Kidney (tissue), 13 donors: ENCODE measurements at regions not wholly inside any gene's neighbourhood (a gene's known extent, or its start where the extent isn't known, plus 50 kb on each side); places are given as distances from the start of the nearest gene placed in this dataset.

Source experiments
- DNase-seq, 5 donors: peaks; one replicate each; pipeline ENCODE4 v3.0.0-alpha.2; 2013 to 2020
- FAIRE-seq: peaks from 2 replicates; lab custom pipeline; 2012; peaks lifted over from hg19 to GRCh38; lab: Jason Lieb, UNC
- H3K27ac ChIP-seq, 2 donors: one replicate each; pipeline ENCODE4 v1.7.0; 2013; ENCODE audit warnings: low read depth in 2 of 2, low read length in 2 of 2, inconsistent platforms in 1 of 2
- H3K27me3 ChIP-seq: one replicate; pipeline ENCODE4 v1.7.1; 2013; ENCODE audit warnings: low read length, inconsistent platforms; ENCODE audit not compliant: control insufficient read depth, insufficient read depth
- H3K36me3 ChIP-seq, 3 donors: one replicate each; pipeline versions ENCODE4 v1.7.0 to v1.7.1; 2013; ENCODE audit warnings: low read length in 3 of 3, control low read depth in 1 of 3, inconsistent platforms in 1 of 3; ENCODE audit not compliant: insufficient read depth in 3 of 3, control insufficient read depth in 2 of 3
- H3K4me1 ChIP-seq, 3 donors: one replicate each; pipeline versions ENCODE4 v1.7.0 to v1.7.1; 2013; ENCODE audit warnings: low read length in 3 of 3, inconsistent platforms in 1 of 3, low read depth in 1 of 3; ENCODE audit not compliant: control insufficient read depth in 2 of 3, insufficient read depth in 2 of 3
- H3K4me3 ChIP-seq, 3 donors: one replicate each; pipeline versions ENCODE4 v1.7.0 to v1.8.1; 2013; ENCODE audit warnings: low read length in 3 of 3, control low read depth in 1 of 3, inconsistent platforms in 1 of 3
- H3K9ac ChIP-seq, 3 donors: one replicate each; pipeline versions ENCODE4 v1.7.0 to v1.7.1; 2013; ENCODE audit warnings: low read length in 3 of 3, control low read depth in 1 of 3, inconsistent platforms in 1 of 3
- H3K9me3 ChIP-seq, 3 donors: one replicate each; pipeline versions ENCODE4 v1.7.0 to v1.7.1; 2013; ENCODE audit warnings: low read length in 3 of 3, control low read depth in 1 of 3, inconsistent platforms in 1 of 3; ENCODE audit not compliant: control insufficient read depth in 2 of 3, insufficient read depth in 1 of 3
- intact Hi-C: fragments of 100-400 bp; cut with DNase I; formaldehyde crosslinking; loops from one replicate; pipeline ENCODE4 v1.11.1; 2022
- TF ChIP-seq, protein P1 (sequence below): IDR thresholded peaks from 3 replicates; pipeline ENCODE4 v1.5.1; 2012; ENCODE audit warnings: mild to moderate bottlenecking, moderate library complexity, borderline replicate concordance; ENCODE audit not compliant: insufficient read depth; ENCODE audit errors: extremely low read depth
- donor health status: control.
- donor health status: control.
- donor health status: control.
- donor health status: control.
- donor health status: control.
- donor health status: DM: yes; HTN: yes; CAD: no.
- donor health status: Normal renal cell carcinoma (clear cell type).

DNA sequence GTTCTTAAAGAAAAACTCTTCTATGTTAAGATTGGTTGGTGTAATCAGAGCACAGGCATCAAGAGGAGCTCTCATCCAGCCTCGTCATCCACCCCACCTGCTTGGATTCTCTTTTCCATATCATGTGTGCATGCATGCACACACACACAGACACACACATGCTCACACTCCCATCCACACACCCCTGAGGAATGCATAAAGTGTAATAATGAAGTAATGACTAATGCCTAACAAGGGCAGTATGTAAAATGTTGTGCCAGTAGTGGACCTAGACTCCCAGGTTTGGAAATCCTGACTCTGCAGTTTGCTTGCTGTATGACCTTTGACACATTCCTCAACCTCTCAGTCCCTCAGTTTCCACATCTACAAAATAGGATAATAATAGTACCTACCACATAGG lies 280.0 kb upstream of the ANKRD55 start:
- Histone ChIP-seq H3K9ac (no peak overlapping the region), H3K4me1 (peaks cover 0 to 33% (median 20%) of the 10 kb centered on the region in 3 donors), H3K4me3 (no peak overlapping the region), H3K9me3 (no peaks in the 10 kb centered on the region), H3K27ac (no peak overlapping the region), H3K27me3 (no peaks in the 10 kb centered on the region), H3K36me3 (no peaks in the 10 kb centered on the region)
- DNase-seq: no peak
- FAIRE-seq: no peak
- TF ChIP-seq, protein P1, sequence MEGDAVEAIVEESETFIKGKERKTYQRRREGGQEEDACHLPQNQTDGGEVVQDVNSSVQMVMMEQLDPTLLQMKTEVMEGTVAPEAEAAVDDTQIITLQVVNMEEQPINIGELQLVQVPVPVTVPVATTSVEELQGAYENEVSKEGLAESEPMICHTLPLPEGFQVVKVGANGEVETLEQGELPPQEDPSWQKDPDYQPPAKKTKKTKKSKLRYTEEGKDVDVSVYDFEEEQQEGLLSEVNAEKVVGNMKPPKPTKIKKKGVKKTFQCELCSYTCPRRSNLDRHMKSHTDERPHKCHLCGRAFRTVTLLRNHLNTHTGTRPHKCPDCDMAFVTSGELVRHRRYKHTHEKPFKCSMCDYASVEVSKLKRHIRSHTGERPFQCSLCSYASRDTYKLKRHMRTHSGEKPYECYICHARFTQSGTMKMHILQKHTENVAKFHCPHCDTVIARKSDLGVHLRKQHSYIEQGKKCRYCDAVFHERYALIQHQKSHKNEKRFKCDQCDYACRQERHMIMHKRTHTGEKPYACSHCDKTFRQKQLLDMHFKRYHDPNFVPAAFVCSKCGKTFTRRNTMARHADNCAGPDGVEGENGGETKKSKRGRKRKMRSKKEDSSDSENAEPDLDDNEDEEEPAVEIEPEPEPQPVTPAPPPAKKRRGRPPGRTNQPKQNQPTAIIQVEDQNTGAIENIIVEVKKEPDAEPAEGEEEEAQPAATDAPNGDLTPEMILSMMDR: no peak
- intact Hi-C loops: no loop called here

DNA sequence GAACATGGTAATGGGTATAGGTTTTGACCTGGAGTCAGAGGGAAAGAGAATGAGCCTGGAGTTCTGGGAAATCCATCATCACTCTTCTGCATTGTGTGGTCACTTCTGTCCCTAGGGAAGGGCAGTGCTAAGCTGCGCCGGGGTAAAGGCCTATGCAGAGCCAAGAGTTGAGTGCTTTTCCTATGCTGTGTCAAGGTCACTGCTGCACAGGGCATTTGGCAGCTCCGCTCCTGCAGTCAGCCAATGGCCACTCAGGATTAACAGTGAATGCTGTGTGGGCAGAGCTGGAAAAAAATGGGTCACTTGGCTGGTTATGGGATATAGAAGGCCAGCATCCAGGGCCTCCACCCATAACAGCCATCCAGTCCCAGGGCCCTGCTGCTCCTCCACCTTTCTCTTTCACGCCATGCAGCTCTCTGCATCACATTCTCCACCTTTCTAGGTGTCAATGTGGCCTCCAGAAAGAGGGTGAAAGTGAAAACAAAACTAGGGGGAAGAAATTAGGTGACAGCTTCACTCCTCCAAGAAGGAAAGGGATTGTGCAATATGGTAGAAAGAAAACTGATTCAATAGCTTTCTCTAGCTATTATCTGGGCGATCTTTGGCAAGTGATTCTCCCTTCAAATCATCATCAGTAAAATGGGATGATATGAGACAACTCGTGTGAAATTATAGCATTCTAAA lies 279.3 kb upstream of the ANKRD55 start:
- intact Hi-C loops: no loop called here
- no peak overlapping the region for H3K27ac ChIP-seq
- H3K27me3 ChIP-seq: no peaks in the 10 kb centered on the region

DNA sequence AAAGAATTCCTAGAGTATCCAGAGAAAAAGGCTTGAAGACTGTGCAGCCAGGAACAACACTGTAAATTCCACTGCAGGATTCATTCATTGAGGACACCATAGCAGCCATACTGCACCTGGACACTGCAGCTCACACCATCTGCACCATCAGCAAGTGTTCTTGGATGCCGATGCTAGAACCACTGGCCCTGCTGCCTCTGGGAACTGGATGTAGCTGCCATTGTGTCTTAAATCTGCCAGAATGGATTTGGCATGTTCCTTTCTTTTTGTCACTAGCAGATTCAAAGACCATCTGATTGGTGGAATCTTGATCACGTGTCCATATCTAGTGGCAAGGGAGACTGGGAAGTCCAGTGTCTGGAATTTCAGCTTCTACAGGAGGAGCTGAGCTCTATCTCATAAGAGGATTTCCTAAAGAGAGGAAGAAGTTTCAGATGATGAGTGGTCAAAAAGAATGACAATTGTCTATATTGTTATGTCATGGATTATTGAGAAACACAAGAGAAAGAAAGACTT lies 278.3 kb upstream of the ANKRD55 start:
- Histone ChIP-seq H3K27me3 (no peaks in the 10 kb centered on the region), H3K27ac (no peak overlapping the region), H3K9me3 (no peaks in the 10 kb centered on the region), H3K4me3 (no peak overlapping the region), H3K9ac (no peak overlapping the region), H3K4me1 (peaks cover 0 to 28% (median 10%) of the 10 kb centered on the region in 3 donors), H3K36me3 (no peaks in the 10 kb centered on the region)
- no peak for FAIRE-seq
- intact Hi-C loops: no loop called here
- TF ChIP-seq, protein P1: no peak
- no peak for DNase-seq

More for the DNA sequence above, 279.3 kb upstream of the ANKRD55 start:
- Histone ChIP-seq H3K36me3 (no peaks in the 10 kb centered on the region), H3K9me3 (no peaks in the 10 kb centered on the region), H3K9ac (no peak overlapping the region), H3K4me3 (no peak overlapping the region), H3K4me1 (peaks cover 0 to 33% (median 20%) of the 10 kb centered on the region in 3 donors)
- DNase-seq (no peak), FAIRE-seq (no peak)
- TF ChIP-seq, protein P1: no peak
